SJSA1 (cell line): ENCODE measurements at regions not wholly inside any gene's neighbourhood (a gene's known extent, or its start where the extent isn't known, plus 50 kb on each side); places are given as distances from the start of the nearest gene placed in this dataset.
A peak's percentile ranks its signal among the peaks of the same experiment; 100 is the strongest.
"Not testable (repeated sequence)": the region's sequence is repeated elsewhere in the genome, so short reads cannot be mapped to it uniquely, and the experiment has no call there.

ENCODE experiments used
- DNase-seq, 2 experiments: peaks; one replicate each; pipeline ENCODE4 v3.0.0-alpha.2; 2015 to 2020; ENCODE audit warnings: low spot score in 2 of 2, low read depth in 1 of 2
- H3K27ac ChIP-seq: fragments of 250-450 bp; sonication (Bioruptor Pico); 2 replicates; pipeline ENCODE4 v1.5.1; 2020; ENCODE audit warnings: mild to moderate bottlenecking, moderate library complexity
- H3K27me3 ChIP-seq: fragments of 250-450 bp; sonication (Bioruptor Pico); replicated peaks from 2 replicates; pipeline ENCODE4 v1.5.1; 2020; ENCODE audit warnings: mild to moderate bottlenecking, moderate library complexity
- H3K36me3 ChIP-seq: fragments of 250-450 bp; sonication (Bioruptor Pico); 2 replicates; pipeline ENCODE4 v1.5.1; 2020; ENCODE audit warnings: mild to moderate bottlenecking
- H3K4me1 ChIP-seq: fragments of 250-450 bp; sonication (Bioruptor Pico); replicated peaks from 2 replicates; pipeline ENCODE4 v1.6.1; 2021; ENCODE audit warnings: mild to moderate bottlenecking
- H3K4me3 ChIP-seq: fragments of 250-450 bp; sonication (Bioruptor Pico); 2 replicates; pipeline ENCODE4 v1.5.1; 2020; ENCODE audit warnings: mild to moderate bottlenecking
- H3K9me3 ChIP-seq: fragments of 250-450 bp; sonication (Bioruptor Pico); replicated peaks from 2 replicates; pipeline ENCODE4 v1.5.1; 2020; ENCODE audit warnings: mild to moderate bottlenecking

GRCh38 chr4:118465831-118466230, 113.0 kb upstream of the PRSS12 start:
- not testable (repeated sequence) for H3K4me1 ChIP-seq, H3K27me3 ChIP-seq, DNase-seq, H3K4me3 ChIP-seq, H3K36me3 ChIP-seq, H3K27ac ChIP-seq, H3K9me3 ChIP-seq

GRCh38 chr4:118474001-118474626, 121.3 kb upstream of the PRSS12 start:
- not testable (repeated sequence) for H3K9me3 ChIP-seq, H3K27me3 ChIP-seq, H3K27ac ChIP-seq, H3K36me3 ChIP-seq, H3K4me3 ChIP-seq, H3K4me1 ChIP-seq
- peak in 1 of 2 experiments; percentile 14 for DNase-seq

GRCh38 chr4:118474771-118475170, 122.0 kb upstream of the PRSS12 start:
- not testable (repeated sequence) for H3K27ac ChIP-seq, H3K9me3 ChIP-seq, H3K27me3 ChIP-seq, H3K36me3 ChIP-seq, H3K4me1 ChIP-seq, H3K4me3 ChIP-seq, DNase-seq

- H3K27me3 ChIP-seq, H3K36me3 ChIP-seq, DNase-seq, H3K4me1 ChIP-seq, H3K27ac ChIP-seq, H3K9me3 ChIP-seq, H3K4me3 ChIP-seq: not testable (repeated sequence)
Measured at GRCh38 chr4:118475901-118476300, 123.1 kb upstream of the PRSS12 start.

- H3K9me3 ChIP-seq, H3K27ac ChIP-seq, H3K4me1 ChIP-seq, H3K36me3 ChIP-seq, H3K4me3 ChIP-seq, DNase-seq, H3K27me3 ChIP-seq: not testable (repeated sequence)
Measured at GRCh38 chr4:118477826-118478225, 125.0 kb upstream of the PRSS12 start.

GRCh38 chr4:118485801-118486314, 133.1 kb upstream of the PRSS12 start:
- not testable (repeated sequence) for H3K27ac ChIP-seq, DNase-seq, H3K9me3 ChIP-seq, H3K27me3 ChIP-seq, H3K36me3 ChIP-seq, H3K4me1 ChIP-seq, H3K4me3 ChIP-seq

GRCh38 chr4:118492963-118493362, 140.2 kb upstream of the PRSS12 start:
- not testable (repeated sequence) for H3K4me3 ChIP-seq, H3K36me3 ChIP-seq, H3K4me1 ChIP-seq, H3K27ac ChIP-seq, H3K27me3 ChIP-seq, H3K9me3 ChIP-seq, DNase-seq

- not testable (repeated sequence) for H3K4me1 ChIP-seq, H3K36me3 ChIP-seq, H3K9me3 ChIP-seq, H3K27me3 ChIP-seq, H3K27ac ChIP-seq, DNase-seq, H3K4me3 ChIP-seq
Measured at GRCh38 chr4:118494437-118494836, 141.6 kb upstream of the PRSS12 start.

GRCh38 chr4:118502967-118503366, 150.2 kb upstream of the PRSS12 start:
- not testable (repeated sequence) for H3K4me3 ChIP-seq, H3K27ac ChIP-seq, H3K4me1 ChIP-seq, H3K9me3 ChIP-seq, H3K36me3 ChIP-seq, H3K27me3 ChIP-seq, DNase-seq

GRCh38 chr4:118504927-118505326, 152.1 kb upstream of the PRSS12 start:
- H3K27ac ChIP-seq, H3K27me3 ChIP-seq, H3K4me1 ChIP-seq, DNase-seq, H3K36me3 ChIP-seq, H3K4me3 ChIP-seq, H3K9me3 ChIP-seq: not testable (repeated sequence)

GRCh38 chr4:118505491-118505890, 152.7 kb upstream of the PRSS12 start:
- H3K4me3 ChIP-seq, H3K4me1 ChIP-seq, H3K36me3 ChIP-seq, H3K27ac ChIP-seq, H3K27me3 ChIP-seq, DNase-seq, H3K9me3 ChIP-seq: not testable (repeated sequence)

- H3K27ac ChIP-seq, H3K27me3 ChIP-seq, H3K36me3 ChIP-seq, DNase-seq, H3K4me3 ChIP-seq, H3K9me3 ChIP-seq, H3K4me1 ChIP-seq: not testable (repeated sequence)
Measured at GRCh38 chr4:118512870-118513269, 160.1 kb upstream of the PRSS12 start.

GRCh38 chr4:118514332-118514731, 161.5 kb upstream of the PRSS12 start:
- not testable (repeated sequence) for H3K27me3 ChIP-seq, H3K9me3 ChIP-seq, DNase-seq

GRCh38 chr4:118516107-118516506, 163.3 kb upstream of the PRSS12 start:
- not testable (repeated sequence) for H3K36me3 ChIP-seq, H3K27me3 ChIP-seq, H3K4me3 ChIP-seq, H3K27ac ChIP-seq, DNase-seq, H3K4me1 ChIP-seq, H3K9me3 ChIP-seq

More at GRCh38 chr4:118514332-118514731, 161.5 kb upstream of the PRSS12 start:
- H3K36me3 ChIP-seq, H3K27ac ChIP-seq, H3K4me1 ChIP-seq, H3K4me3 ChIP-seq: not testable (repeated sequence)

- H3K4me1 ChIP-seq, H3K36me3 ChIP-seq, H3K27ac ChIP-seq, H3K4me3 ChIP-seq, H3K9me3 ChIP-seq, H3K27me3 ChIP-seq, DNase-seq: not testable (repeated sequence)
Measured at GRCh38 chr4:118530107-118530506, 155.1 kb upstream of the METTL14 start.
